ENCODE measurements at regions not wholly inside any gene's neighbourhood (a gene's known extent, or its start where the extent isn't known, plus 50 kb on each side); places are given as distances from the start of the nearest gene placed in this dataset.

DNA sequence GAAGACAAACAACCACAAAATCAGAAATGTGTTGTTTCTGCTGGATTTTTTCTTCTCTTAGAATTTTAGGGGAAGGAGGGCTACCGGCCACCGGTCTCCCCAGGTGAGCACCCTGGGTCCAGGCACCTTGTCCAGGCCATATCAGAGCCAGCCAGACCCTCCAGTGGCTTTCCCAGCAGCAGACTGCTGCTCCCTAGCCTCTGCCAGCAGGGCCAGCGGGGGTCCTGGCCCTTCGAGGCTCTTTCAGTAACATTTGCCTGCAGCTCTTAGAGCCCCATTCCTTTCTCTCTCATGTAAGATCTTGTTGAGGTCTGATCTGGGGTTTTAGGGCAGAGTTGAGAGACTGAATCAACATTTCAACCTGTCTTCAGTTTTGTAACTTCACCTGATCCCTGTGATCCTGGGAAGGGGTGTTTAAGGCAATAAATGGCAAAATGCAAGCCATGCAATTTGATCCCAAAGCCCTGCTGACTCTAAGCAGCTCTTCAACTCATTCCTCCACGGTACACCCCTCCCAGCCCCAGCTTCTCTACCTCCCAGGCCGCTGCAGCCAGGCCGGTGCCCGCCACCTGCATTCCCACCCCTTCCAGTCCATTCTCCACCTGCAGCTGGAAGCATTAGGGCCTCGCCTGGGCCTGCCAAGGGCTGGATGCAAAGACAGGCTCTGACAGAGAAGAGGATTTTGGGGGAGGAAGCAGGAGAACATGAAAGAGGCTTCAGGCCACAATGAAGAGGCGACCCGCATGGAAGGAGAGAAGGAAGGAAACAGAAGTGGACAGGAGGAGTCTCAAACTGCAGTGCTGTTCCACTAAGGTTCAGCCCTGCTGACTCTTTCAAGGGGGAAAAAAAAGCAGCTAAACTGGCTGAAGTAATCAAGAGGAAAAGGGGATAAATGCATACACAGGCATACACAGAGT, 113.0 kb upstream of the FGF3 start:
- DNase-seq: no peak

DNA sequence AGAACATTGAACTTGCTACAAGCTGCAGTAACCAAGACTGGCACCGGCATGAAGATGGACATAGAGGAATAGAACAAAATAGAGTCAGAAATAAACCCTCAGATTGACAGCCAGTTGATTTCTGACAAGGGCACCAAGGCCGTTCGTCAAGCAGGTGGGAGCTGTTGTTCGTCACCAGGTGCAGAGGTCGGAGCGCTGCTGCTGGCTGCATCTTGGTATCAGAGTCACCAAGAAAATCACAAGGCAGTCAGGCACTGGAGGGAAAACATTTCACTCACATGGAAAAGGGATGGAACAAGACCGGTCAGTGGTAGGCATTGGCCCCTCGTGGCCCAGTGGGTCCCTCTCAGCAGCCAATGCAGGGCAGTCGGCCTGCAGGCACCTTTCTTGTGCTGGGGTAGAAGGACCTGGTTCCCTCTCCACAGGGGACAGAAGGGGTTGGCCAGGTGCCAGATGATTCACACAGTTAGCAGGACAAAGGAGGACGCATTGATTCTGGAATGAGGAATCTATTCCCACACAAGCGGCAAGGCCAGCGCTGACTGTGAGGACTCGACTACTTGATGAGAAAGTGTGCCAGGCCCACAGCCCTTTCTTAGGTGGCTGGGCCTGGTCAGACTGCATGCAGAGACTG, 115.8 kb upstream of the FGF3 start:
- DNase-seq: no peak

DNA sequence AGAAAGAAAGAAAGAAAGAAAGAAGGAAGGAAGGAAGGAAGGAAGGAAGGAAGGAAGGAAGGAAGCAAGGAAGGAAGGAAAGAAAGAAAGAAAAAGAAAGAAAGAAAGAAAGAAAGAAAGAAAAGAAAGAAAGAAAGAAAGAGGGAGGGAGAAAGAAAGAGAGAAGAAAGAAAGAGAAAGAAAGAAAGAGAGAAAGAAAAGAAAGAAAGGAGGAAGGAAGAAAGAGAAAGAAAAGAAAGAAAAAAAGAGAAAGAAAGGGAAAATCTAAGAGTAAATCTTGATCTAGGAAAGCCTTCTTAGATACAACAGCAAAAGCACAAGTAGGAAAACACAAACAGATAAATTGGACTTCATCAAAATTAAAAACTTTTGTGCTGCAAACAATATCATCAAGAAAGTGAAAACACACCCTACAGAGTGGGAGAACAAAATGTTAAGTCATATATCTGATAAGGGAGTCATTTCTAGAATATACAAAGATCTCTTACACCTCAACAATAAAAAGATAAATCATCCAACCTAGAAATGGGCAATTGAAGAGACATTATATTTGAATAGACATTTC, 116.8 kb upstream of the FGF3 start:
- DNase-seq: no peak

DNA sequence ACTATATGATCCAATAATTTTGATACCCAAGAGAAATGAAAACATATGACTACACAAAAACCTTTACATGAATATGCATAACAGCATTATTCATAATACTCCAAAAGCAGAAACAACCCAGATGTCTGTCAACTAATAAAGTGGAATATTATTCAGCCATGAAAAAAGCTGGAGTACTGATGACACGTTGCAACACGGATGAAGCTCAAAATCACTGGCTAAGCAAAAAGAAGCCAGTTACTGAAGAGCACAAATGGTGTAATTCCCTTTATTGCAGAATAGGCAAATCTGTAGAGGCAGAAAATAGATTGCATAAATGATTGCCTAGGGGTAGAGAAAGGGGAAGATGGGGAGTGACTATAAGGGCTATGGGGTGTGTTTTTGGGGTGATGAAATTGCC, 117.6 kb upstream of the FGF3 start:
- no peak for DNase-seq

DNA sequence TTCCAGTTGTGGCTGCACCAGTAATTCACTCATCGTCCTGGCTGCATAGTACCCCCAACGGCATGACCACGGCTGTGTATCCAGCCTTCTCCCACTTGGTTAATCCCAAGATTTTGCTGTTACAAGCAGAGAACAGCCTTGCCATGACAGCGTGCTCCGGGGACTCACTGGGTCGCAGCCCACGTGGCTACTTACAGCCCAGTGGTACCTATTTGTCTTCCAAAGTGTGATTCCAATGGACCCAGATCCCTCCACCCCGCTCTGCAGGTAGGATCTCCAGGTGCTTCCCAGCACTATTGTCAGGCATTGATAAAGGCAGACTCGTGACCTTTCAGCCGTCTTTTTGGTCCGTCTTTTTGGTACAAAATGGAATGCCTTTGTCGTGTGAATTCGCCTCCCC, 119.0 kb upstream of the FGF3 start:
- DNase-seq: no peak

DNA sequence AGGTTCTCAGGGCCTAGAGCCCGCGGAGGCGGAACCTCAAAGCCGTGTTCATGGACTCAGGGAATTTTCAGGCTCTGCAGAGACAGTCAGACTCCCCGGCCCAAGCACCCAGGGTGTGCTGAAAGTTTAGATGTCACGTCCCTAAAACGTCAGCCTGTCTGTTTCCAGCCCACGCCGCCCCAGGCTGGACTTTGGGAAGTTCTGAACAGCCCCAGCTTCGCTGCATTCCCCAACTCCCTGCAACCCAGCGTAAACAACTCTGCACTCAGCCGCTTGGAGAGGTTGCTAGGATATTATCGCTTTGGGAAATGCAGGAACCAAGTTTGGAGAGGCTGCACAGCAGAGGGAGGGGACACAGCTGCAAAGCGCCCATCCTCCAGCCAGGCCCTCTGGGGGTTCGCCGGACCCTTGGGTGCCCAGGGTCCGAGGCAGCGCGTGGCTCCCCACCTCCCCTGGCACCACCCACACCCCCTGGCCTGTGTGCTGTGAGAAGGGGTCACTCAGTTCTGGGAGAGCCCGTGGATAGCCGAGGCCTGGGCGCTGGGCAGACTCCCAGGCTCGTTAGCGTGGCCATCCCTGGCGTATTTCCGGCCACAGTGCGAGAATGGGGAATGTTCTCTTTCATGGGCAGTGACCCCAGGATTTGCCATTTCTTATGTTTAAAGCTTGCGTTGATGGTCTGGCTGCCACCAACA, 120.5 kb upstream of the FGF3 start:
- DNase-seq: peak; percentile 23 to 37

DNA sequence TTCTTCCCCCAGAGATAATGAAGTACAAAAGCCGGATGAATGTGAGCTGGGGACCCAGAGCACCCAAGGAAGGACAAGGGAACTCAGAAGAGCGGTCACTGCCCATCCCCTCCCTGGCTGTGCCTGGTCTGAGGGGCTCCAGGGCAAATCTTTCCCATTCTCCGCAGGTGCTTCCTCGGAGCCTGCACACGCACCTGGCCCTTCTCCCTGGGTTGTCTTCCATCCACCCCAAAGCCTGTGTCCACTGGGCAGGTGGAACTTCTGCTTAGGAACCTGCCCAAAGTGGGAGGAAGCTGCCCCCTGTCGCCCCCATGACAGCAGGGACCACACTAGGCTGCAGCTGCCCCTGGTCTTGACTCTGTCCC, 121.0 kb upstream of the FGF3 start:
- no peak for DNase-seq

DNA sequence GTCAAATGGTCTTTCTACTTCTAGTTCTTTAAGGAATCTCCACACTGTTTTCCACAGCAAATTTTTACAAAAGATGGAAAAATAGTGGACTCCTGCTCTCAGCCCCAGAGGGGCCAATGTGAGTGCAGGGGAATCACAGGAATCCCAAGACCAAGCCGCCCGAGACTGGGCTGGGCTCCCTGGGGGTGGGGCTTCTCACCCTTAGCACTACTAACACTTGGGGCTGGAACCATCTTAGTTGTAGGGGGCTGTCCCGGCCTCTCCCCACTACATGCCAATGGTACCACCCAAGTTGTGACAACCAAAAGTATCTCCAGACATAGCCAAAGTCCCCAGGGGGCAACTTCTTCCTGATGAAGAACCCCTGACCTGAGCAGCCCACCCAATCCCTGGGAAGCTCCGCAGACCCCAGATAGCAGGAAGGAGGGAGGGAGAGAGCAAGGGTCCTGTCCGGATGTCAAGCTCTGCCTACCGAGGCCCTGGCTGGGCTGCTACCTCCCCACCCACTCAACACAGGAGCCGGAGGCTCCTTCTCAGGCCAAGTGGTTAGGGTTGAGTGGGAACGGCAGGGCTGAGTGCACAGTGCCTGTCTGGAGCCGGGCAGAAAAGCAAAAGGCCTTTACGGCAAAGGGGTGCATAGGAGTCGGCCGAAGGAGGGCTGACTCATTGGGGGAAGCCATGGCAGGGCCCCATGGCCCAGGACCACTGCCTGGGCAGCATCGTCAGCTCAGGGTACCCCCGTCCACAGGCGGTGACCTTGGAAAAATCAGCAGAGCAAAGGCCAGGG, 122.5 kb upstream of the FGF3 start:
- no peak for DNase-seq

DNA sequence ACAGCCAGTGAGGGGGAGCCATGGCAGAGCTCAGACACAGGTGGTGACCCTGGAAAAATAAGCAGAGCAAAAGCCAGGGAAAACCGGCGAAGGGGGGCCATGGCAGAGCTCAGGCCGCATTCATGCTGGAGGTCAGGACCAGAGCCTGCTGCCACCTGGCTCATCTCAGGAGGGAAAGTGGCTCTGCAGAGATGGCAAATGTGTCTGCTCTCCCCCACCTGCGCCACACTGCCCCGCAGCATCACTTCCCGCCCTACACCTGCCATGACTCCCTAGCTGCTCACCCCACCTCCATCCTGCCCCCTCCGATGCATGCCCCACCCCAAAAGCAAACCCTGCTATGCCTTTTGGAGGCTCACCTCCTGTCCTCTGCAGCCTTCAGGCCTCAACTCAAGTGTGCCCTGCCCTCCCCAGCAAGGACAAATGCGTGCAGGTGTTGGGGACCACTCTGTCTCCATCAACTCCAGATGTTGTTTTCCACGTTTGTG, 123.2 kb upstream of the FGF3 start:
- DNase-seq: no peak

DNA sequence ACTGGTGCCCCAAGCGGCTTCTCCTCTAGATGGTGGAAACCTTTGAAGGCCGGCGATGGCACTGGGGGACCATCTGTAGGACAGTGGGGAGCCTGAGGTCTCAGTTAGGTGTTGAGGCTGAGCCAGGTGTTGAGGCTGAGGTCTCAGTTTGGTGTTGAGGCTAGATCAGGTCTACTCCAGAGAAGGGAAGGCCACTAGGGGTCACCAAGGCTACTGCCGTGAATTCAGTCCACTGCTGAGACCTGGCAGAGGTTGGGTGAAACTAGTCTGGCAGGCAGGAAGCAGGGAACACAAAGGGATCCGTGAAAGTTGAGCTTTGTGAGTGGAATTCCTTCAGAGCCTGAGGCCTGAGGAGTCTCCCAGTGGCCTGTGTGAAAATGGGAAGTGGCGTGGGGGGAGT, 123.8 kb upstream of the FGF3 start:
- peak in 1 of 2 experiments; percentile 29 for DNase-seq

DNA sequence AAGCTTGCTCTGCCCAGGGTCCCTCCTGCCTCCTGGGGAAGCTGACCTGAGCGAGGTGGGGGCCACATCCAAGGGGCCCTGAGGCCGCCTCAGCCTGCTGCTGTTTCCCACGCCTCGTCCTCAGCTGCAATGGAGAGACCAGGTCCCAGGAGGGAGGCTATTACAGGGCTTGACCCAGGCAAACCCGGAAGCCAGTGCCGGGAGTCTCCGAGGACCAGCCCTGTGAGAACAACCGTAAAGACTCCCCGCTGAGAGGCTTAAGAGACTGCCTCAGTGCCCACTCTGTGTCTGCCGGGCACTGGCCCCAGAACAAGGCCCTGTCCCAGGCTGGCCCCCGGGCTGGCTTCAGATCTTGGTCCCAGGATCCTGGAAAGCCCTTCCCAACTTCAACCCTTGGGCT, 124.3 kb upstream of the FGF3 start:
- no peak for DNase-seq

DNA sequence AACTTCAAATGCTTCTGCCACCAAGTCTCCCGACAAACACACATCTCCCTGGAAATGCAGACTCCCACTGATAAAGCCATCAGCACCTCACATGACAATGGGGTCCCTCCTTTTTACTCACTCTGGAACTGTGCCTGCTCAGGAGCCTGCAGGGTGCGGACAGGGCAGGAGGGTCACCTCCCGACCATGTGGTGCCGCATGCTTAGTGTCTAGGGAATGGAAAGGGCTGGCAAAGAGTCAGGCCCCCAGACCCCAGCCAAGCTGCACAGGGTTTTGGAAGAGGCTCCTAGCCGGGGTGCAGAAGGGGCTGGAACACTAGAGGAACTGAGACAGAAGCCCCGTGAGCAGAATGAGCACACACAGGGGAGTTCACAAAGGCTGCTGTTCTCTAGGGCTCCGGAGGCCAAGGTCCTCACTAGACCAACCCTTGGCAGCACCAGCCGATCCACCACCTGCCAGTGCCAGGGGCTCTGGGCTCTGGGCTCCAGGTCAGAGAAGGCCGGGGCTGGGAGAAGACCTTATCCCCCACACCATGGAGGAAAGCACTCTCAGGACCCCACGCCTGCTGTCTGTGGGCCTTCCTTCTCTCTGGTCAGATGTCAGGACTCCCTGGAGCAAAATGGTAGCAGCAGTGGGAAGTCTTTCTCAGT, 125.1 kb upstream of the FGF3 start:
- DNase-seq: no peak

DNA sequence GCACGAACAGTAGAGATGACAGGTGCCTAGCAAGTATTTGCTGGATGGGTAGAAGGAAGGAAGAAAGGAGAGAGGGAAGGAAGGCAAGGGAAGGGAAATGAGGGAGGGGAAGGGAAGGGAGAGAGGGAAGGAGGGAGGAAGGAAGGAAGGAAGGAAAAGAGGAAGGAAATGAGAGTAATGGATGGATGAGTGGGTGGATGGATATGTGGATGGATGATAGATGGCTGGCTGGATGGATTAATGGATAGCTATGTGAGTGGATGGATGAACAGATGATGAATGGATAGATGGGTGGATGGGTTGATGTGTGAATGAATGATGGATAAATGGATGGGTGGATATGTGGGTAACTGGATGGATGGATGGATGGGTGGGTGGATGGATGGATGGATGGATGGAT, 125.9 kb upstream of the FGF3 start:
- no peak for DNase-seq

DNA sequence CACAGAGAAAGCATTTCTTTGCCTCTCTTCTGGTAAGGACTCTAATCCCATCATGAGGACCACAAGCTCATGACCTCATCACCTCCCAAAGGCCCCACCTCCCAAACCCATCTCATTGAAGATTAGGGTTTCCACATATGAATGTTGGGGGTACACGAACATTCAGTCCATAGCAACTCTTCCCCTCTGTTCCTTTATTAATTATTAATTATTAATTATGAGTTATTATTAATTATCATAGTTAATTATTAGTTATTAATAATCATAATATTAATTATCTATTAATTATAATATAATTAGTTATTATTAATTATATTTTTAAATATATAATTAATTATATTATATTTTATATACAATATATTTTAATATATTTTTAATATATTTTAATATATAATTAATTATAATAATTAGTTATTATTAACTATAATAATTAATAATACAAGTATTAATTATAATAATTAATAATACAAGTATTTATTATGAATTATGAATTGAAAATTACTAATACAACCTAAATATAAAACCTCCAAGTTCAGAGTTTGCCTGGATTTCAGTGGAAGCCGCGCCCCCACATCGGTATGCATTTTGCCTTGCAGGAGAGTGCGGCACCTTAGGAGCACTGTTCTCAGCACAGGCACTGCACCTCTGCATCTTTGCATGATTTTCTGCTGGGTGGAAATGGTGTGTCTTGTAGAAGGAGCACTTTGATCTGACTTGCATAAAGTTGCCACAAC, 128.0 kb upstream of the FGF3 start:
- no peak for DNase-seq

DNA sequence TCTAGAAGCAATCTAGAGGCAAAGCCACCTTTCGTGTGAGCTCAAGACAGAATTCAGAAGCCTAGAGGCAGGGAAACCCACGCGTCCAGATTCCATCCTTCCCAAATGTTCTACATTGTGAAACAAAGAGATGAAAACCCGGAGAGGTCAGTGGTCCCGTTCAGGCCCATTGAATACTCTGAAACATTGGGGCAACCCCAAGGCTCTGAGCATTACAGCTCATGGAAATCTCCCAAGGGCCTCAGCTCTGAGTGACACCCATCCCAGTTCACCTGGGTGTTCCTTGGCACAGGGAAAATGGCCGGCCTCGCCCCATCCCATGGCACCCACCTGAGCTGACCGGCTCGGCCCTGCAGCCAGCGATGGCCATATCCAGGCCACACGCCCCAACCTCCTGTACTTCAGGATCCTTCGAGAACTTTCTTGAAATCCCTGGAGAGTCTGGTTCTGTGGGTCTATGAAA, 128.6 kb upstream of the FGF3 start:
- no peak for DNase-seq

DNA sequence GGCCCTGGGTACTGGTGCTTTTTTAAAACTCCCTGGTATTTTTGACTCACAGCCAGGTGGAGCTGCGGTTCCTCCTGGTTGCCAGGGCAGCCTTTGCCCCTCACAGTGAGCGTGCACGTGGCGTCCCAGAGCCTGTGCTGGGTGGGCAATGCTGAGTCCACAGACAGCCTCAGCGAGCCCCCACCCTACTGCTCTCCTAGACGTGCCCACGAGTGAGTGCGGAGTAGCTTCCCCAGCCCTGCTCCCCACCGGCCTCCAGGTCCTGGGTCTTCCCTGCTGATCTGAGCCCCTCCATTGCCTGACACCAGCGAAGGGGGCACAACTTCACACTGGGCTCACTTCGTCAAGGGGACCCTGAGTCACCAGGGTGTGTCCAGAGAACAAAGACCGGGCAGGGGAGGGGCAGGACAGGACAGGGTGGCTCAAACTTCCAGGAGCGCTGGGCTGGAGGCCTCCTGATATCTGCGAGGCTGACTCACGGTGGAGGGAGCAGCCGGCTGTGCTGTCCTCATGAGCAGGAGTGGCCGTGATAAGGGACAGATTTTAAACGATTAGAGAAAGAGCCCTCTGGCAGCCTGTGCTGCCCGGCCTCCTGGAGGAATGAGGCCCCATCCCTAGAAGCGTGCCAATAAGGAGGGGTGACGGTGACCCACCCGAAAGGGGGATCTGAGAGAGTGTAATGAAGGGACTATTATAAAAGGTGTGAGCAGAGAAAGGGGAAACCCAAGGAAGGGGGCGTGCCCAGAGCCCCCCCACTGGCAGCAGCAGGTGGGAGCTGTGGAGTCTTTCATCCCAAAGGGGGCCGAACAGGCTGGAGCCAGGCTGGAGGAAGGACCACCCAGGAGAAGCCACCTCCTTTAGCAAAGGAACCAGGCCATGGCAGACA, 129.3 kb upstream of the FGF3 start:
- no peak for DNase-seq

DNA sequence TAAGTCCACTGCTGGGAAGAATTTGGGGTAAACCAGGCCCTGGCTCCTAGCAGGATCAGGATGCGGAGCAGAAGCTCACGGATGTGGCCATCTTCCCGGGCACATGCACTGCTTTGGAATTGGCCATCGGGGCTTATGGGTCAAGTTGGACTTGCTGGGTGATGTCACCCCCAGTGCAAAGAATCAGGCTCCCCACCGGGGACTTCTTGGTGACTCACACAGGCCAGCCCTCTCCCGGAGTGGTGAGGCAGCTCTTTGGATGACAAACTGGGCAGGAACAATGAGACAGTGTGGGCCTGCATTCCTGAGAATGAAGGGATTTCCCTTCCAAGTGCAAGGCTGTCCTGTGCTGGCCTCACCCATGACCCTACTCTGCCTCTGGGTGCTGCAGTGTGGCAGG, 128.8 kb upstream of the ANO1 start:
- no peak for DNase-seq

DNA sequence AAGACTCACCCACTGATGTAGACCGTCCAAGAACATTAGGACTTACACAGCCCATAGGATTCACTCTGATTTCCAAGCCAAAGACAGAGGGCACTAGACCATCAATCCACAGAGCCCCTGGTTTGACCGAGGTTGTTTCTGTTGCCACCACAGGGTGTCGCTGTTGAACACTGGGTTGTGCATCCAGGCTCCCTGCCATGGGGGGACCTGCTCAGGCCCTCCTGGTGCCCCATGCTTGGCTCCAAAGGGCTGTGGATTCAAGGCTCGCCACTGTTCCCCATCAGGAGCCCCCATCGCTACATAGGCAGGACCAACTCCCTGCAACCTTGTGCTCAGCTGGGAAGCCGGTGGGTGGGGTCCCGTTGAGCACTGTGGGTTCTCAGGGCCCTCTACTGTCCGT, 128.0 kb upstream of the ANO1 start:
- peak in 1 of 2 experiments; percentile 61 for DNase-seq

DNA sequence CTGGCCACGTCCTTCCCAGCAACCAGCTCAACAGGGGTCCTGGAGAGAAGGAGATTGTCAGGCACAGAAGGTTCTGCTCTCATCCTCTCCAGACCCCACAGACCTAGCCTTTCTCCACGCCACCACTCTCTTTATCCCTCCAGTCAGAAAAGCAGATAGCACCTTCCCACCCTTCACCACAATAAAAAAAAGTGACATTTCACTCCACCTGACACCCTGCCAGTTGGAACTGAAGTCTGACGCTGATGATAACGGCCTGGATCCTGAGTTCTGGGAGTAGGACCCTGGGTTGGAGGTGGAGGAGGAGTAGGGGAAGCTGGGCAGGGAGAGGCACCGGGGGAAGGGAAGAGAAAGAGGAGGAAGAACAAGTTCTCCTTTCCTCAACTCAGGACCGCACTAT, 127.5 kb upstream of the ANO1 start:
- DNase-seq: no peak

DNA sequence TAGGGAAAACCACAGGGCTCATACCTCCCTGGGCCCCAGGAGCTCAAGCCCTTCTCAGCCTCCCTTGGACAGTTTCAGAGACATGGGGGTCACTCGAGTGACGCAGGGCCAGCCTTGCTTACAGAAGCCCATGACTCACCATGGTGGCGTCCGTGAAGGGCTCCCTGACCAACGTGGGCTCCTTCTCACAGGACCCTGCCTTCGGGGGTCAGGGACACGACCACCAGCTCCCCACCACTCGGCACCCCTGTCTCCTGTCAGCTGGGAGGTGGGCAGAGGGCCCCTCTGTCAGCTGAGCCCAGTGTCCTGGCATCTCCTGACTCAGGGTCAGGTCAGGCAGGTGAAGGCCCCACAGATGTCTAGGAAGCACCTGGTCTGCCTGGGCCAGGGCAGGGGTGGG, 126.3 kb upstream of the ANO1 start:
- no peak for DNase-seq
